GM18499 (cell line): ENCODE measurements at regions not wholly inside any gene's neighbourhood (a gene's known extent, or its start where the extent isn't known, plus 50 kb on each side); places are given as distances from the start of the nearest gene placed in this dataset.

Source experiments
- ATAC-seq: cut with Tn5 transposase; IDR thresholded peaks from one replicate; pipeline ENCODE4 v1.9.1; 2021; ENCODE audit warnings: moderate number of reproducible peaks; ENCODE audit not compliant: insufficient read depth, unreplicated experiment

GRCh38 chrX:121932688-121933087 lies 885.3 kb downstream of the GLUD2 start:
- ATAC-seq, result no peak

DNA sequence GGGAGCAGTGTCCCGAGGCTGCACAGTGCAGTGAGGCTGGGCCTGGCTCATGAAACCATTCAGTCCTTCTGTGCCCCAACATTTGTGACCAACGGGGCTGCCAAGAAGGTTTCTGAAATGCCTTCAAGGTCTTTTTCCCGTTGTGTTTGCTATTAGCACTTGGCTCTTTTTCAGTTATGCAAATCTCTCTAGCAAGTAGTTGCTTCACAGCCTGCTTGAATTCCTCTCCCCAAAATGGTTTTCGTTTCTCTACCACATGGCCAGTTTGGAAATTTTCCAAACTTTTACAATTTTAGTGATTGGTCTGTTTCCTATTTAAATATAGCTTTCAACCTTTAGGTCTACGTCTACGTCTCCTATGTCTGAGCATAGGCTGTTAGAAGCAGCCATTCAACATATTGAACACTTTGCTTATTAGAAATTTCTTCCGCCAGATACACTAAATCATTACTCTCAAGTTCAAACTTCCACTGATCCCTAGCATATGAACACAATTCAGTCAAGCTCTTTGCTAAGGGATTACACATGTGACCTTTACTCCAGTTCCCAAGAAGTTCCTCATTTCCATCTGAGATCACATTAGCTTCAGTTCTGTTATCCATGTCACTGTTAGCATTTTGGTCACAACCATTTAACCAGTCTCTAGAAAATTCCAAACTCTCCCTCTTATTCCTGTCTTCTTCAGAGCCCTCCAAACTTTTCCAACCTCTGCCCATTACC lies 901.8 kb downstream of the GLUD2 start:
- no peak for ATAC-seq

- ATAC-seq, result no peak
Measured at GRCh38 chrX:121958886-121959285, 911.5 kb downstream of the GLUD2 start.

DNA sequence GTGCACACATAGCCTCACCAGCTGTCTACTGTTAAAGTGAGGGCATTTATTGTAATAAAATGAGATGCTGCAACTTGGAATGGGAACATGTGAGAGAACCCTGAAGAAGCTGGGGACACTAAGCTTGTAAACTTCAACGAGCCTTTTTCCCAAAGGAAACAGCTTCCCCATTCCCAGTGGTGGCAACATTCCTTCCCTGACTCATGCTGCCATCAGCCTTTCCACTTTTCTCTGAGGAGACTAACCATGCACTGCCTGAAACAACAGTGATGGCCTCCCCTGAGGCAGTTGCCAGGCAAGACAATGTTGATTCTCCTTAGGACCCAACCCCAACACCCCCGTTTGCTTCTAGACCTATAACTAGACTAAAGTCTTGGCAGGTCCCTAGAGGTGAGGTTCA lies 928.3 kb downstream of the GLUD2 start:
- no peak for ATAC-seq

DNA sequence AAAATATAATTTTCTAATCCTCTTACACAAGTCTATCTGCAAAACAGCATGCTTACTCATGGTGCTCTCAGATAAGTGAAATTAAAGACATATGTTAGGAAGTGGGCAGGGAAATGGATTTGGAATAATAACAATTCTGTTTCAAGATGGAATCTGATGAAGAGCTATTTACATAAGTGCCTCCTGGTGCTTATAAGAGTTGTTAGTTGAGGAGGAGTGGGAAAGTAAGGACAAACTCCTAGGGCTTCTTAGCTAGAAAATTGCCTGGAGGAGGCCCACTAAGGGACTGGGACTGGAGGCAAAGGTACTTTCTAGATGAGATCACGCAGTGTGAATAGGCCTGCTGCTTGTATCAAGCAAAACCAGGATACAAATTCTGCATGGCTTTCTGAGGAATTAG lies 939.8 kb downstream of the GLUD2 start:
- no peak for ATAC-seq

- no peak for ATAC-seq
Measured at GRCh38 chrX:121987835-121988234, 940.4 kb downstream of the GLUD2 start.

DNA sequence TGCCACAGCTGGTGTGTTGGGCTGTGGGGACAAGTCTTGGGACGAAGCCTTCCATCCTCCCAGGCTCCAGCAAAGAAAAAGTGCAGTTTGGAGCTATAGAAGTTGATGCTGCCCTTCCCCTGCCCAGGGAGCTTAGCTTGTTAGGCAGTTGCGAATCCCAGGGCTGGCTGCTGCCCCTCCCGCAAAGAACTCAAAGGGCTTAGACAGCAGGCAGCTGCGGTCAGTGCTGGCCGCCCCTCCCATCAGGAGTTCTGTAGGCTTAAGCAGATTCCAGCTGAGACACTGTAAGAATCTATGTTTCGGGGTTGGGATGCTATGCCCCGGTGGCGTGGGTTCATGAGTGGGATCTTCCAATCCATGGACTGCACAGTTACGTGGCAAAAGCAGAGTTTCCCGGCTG lies 956.7 kb downstream of the GLUD2 start:
- no peak for ATAC-seq

GRCh38 chrX:122026665-122027064 lies 979.3 kb downstream of the GLUD2 start:
- ATAC-seq, result no peak

DNA sequence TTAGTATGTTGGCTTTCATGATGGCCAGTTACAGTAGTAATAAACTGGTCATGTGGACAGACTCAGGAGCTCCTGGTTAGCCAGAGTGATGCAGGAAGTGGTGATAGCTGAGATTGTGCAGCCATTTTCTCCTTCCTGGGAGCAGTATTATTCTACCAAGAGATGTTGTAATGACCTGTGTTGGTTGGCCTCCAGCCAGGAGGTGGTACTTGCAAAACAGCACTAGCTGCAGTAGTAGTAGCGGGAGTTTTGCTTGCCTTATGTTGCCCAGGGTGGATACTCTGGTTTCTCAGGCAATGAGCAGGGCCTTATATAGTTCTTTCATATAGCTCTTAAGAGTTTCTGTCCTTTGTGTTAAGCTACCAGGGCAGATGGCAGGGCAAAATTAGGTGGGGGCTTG lies 998.8 kb downstream of the GLUD2 start:
- no peak for ATAC-seq

DNA sequence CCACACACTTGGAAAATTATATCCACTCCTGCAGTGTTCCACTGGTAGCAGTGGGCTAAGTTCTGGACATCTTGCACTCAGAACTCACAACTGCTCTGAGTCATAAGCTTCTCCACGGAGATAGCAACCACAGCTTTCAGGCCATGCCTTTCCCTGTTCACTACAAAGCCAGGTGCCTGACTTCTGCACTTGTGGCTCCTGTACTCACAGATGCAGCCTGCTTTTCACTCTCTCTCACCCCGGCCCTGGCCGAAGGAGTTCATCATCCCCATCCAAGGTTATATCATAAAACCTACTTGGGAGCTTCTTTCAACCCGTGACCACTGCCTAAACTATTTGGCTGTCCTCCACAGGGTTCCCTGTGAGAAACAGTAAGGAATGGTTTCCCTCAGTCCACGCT lies 999.4 kb downstream of the GLUD2 start:
- ATAC-seq, result no peak

- no peak for ATAC-seq
Measured at GRCh38 chrX:122047261-122047660, 999.9 kb downstream of the GLUD2 start.

GRCh38 chrX:122055460-122055859 lies 1008.0 kb downstream of the GLUD2 start:
- ATAC-seq, result no peak

DNA sequence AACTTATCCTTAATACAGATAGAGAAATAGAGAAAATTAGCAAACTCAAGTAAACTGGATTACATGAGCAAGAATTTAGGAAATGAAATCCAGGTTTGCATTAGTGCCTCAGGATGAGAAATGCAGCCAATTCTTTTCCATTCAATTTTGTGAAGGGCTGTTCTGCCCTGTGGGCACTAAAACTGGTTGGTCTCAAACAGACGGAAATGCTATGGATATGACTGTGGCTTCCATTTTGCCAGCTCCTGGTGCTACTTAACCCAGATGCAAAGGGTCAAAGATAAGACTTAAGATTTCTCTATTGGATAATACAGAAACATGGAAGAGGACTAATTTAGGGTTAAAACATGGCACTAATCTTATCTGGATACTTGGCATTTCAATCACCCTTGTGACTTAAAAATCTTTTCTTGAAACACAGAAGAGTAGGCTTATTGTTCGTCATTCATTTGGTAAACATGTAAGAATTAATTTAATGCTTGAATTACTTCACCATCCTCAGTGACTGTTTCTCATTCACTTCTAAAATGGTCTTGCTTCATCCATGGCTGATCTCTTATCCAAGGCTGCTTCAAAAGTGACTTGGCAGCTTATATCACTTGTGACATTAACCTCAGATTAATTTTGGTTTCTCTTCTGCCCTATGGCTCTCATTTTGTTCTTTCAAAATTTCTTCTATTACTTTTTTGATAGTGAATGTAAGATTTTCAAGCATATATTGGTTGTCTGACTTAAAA lies 1008.7 kb downstream of the GLUD2 start:
- no peak for ATAC-seq

GRCh38 chrX:122076241-122076640 lies 1028.8 kb downstream of the GLUD2 start:
- no peak for ATAC-seq

DNA sequence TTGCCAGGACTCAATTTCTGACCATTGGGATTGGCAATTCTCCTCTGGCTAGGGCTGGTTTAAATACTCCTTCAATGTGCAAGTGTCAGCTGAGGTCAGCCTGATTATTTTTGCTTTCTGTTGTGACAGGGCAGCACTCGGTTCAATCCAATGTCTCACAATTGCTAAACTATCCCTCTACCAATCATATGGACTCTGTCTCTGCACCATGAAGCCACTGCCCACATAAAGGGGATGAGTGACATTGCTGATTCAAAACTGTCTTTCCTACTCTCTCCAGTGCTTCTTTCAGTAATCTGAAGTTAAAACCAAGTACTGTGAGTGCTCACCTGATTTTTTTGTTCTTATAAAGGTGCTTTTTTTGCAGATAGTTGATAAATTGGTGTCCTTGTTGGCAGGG lies 1030.7 kb downstream of the GLUD2 start:
- no peak for ATAC-seq

DNA sequence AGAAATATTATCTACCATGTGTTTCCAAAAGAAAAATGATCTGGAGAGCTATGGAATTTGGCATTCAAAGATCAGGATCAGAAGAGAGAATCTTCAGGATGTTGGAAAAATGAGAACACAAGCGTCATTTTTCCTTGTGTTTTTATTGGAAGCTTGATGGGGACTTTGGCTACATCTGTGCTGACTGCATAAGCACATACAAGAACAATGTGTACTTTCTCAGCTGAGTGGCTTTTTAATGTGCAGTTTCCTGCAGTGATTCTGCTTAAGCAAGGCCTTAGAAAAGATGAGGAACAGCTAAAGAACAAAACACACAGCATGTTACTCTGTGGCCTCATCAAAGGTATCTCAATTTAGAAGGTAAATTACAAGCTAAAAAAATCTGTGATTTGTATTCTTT lies 1039.9 kb downstream of the GLUD2 start:
- ATAC-seq, result no peak

- ATAC-seq, result no peak
Measured at GRCh38 chrX:122091571-122091970, 1044.2 kb downstream of the GLUD2 start.

DNA sequence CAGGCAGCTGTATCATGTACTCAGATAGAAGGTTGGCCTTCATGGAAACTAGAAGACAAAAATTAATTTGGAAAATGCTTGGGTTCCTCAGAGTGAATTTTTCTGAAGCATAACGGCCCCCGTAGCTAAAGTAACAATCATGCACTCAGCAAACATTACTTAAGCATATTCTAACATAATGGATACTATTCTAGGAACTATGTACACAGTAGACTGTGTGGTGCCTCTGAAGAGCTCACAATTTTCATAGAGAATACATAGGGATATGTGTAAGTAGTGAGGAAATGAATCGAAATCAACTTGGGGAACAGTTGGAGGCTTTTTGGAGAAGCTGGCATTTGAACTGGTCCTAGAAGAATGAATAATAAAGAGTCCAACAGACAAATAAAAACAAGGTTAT lies 1045.0 kb downstream of the GLUD2 start:
- no peak for ATAC-seq

GRCh38 chrX:122092978-122093377 lies 1045.6 kb downstream of the GLUD2 start:
- ATAC-seq, result no peak

GRCh38 chrX:122094611-122095010 lies 1047.2 kb downstream of the GLUD2 start:
- ATAC-seq, result no peak

GRCh38 chrX:122113376-122113775 lies 1066.0 kb downstream of the GLUD2 start:
- ATAC-seq, result no peak

DNA sequence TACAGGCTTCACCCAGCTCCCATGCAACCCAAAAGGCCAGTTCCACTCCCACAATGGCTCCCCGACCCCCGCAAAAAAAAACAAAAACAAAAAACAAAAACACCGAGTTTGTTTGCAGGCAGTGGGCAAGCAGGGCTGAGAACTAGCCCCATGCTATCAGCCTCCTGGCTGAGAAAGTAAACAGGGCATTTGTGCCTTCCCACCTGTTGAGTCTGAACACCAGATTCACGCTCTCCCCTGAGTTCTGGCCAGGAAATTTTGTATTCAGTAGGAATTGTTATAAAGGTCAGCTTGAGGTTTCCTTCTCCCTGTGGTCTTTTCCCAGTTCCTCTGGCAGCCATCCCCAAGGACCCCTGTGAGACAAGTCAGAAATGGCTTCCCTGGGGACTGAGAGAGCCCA lies 1066.5 kb downstream of the GLUD2 start:
- ATAC-seq, result no peak
